Vagina (tissue), 2 donors: ENCODE measurements at regions not wholly inside any gene's neighbourhood (a gene's known extent, or its start where the extent isn't known, plus 50 kb on each side); places are given as distances from the start of the nearest gene placed in this dataset.

Source experiments
- POLR2A ChIP-seq, 2 donors: fragments of 450-650 bp; IDR thresholded peaks; one replicate each; pipeline ENCODE4 v1.6.1; 2017; ENCODE audit warnings: antibody characterized with exemption in 2 of 2, mild to moderate bottlenecking in 2 of 2, moderate library complexity in 2 of 2
- POLR2AphosphoS5 ChIP-seq, 2 donors: sonication (generic); formaldehyde crosslinking; IDR thresholded peaks; one replicate each; pipeline ENCODE4 v1.9.0; 2017; ENCODE audit warnings: antibody characterized with exemption in 2 of 2, mild to moderate bottlenecking in 2 of 2, low read depth in 1 of 2; ENCODE audit not compliant: insufficient read depth in 1 of 2
- TF ChIP-seq, protein P1 (sequence below), 3 experiments: fragments of 450-650 bp in 2 of 3; fragments of 200-600 bp in 1 of 3; sonication (generic) in 1 of 3; IDR thresholded peaks; one replicate each; pipeline ENCODE4 v1.5.1; 2017 to 2019; ENCODE audit warnings: antibody characterized with exemption in 3 of 3, mild to moderate bottlenecking in 2 of 3, moderate library complexity in 2 of 3

DNA sequence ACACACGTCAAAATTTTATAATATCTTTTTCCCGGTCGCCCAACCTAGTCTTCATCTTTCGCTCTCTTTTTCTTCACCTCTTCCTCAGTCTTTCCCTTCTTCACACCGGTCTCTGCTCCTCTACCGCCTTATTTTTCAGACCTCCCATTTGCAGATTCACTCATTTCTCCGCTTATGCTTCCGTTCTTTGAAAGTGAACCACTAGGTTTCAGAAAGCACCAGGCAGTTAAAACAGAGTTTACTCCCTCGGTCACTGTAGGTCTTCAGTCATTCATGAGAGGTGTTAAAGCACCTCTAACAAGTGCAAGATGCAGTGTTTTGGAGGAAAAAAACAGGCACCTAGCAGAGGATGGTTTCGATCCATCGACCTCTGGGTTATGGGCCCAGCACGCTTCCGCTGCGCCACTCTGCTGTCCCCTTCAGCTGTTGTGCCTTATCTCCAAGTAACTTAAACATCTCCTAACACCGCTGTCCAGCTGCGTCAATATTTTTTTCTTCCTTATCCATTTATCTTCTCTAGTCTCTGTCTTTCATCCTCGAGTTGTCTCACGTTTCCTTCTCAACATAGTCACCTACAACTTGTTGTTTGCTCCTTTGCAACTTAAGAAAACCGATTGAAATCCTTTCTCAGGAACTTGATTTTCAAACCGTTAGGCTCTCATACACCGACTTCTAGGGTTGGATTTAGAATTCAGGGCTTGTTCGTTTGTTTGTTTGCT is 119.7 kb upstream of the ZNF184 start:
- TF ChIP-seq, protein P1, sequence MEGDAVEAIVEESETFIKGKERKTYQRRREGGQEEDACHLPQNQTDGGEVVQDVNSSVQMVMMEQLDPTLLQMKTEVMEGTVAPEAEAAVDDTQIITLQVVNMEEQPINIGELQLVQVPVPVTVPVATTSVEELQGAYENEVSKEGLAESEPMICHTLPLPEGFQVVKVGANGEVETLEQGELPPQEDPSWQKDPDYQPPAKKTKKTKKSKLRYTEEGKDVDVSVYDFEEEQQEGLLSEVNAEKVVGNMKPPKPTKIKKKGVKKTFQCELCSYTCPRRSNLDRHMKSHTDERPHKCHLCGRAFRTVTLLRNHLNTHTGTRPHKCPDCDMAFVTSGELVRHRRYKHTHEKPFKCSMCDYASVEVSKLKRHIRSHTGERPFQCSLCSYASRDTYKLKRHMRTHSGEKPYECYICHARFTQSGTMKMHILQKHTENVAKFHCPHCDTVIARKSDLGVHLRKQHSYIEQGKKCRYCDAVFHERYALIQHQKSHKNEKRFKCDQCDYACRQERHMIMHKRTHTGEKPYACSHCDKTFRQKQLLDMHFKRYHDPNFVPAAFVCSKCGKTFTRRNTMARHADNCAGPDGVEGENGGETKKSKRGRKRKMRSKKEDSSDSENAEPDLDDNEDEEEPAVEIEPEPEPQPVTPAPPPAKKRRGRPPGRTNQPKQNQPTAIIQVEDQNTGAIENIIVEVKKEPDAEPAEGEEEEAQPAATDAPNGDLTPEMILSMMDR (IDR thresholded peaks at IDR 0.05): no peak
- no peak for TF ChIP-seq POLR2AphosphoS5 (IDR thresholded peaks at IDR 0.05; ENCODE audit: insufficient read depth in 1 of 2, low read depth in 1 of 2)
- TF ChIP-seq POLR2A (IDR thresholded peaks at IDR 0.05): no peak
